ENCODE measurements at regions not wholly inside any gene's neighbourhood (a gene's known extent, or its start where the extent isn't known, plus 50 kb on each side); places are given as distances from the start of the nearest gene placed in this dataset.

DNA sequence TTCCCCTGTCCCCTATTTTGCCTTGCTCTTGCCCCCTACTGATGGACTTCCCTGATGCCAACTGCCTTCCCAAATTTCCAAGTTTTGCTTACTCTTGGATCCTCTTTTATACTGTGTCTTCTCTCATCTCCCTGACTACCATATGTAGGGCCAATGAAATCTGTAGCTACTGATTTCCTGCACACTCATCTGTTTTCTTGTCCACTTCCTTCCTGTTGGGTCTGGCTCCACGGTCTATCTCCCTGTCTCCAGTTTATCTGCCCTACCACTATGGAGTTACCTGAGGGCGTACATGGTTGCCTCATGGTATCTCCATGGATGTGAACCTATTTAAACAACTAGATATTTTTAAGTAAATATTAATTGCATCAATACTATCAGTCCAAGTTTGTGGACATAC, 140.3 kb upstream of the MCHR2 start:
- ATAC-seq (no peak), DNase-seq (no peak)
- no peaks in the 10 kb centered on the region for H3K4me1 ChIP-seq
- intact Hi-C loops (cut with DNase I): no loop called here
- TF ChIP-seq CTCF (IDR thresholded peaks at IDR 0.05): no peak
- H3K4me3 ChIP-seq: no peak overlapping the region
- no peaks in the 10 kb centered on the region for H3K36me3 ChIP-seq
- no peak overlapping the region for H3K27ac ChIP-seq
- peaks cover 7% of the 10 kb centered on the region for H3K9me3 ChIP-seq
- H3K27me3 ChIP-seq (ENCODE audit: low read depth): no peaks in the 10 kb centered on the region

- Histone ChIP-seq H3K4me1 (no peaks in the 10 kb centered on the region), H3K27me3 (ENCODE audit: low read depth) (no peaks in the 10 kb centered on the region), H3K27ac (no peak overlapping the region), H3K36me3 (no peaks in the 10 kb centered on the region), H3K4me3 (no peak overlapping the region), H3K9me3 (peaks cover 7% of the 10 kb centered on the region)
- intact Hi-C loops (cut with DNase I): no loop called here
- ATAC-seq (no peak), DNase-seq (no peak)
- TF ChIP-seq CTCF (IDR thresholded peaks at IDR 0.05): no peak
Observed at GRCh38 chr6:100132005-100132404, 138.0 kb upstream of the MCHR2 start.

- DNase-seq: no peak
- Histone ChIP-seq H3K27ac (no peak overlapping the region), H3K9me3 (peaks cover 7% of the 10 kb centered on the region), H3K4me3 (no peak overlapping the region), H3K27me3 (ENCODE audit: low read depth) (no peaks in the 10 kb centered on the region), H3K36me3 (no peaks in the 10 kb centered on the region), H3K4me1 (no peaks in the 10 kb centered on the region)
- TF ChIP-seq CTCF (IDR thresholded peaks at IDR 0.05): no peak
- intact Hi-C loops (cut with DNase I): no loop called here
- no peak for ATAC-seq
Observed at GRCh38 chr6:100130630-100131029, 136.6 kb upstream of the MCHR2 start.

- H3K27me3 ChIP-seq (ENCODE audit: low read depth): no peaks in the 10 kb centered on the region
- no peak for TF ChIP-seq CTCF (IDR thresholded peaks at IDR 0.05)
- peaks cover 5% of the 10 kb centered on the region for H3K9me3 ChIP-seq
- no peak for DNase-seq
- no peak overlapping the region for H3K27ac ChIP-seq
- H3K4me1 ChIP-seq: no peaks in the 10 kb centered on the region
- H3K4me3 ChIP-seq: no peak overlapping the region
- intact Hi-C loops (cut with DNase I): no loop called here
- H3K36me3 ChIP-seq: no peaks in the 10 kb centered on the region
- ATAC-seq: no peak
Observed at GRCh38 chr6:100126790-100127484, 132.9 kb upstream of the MCHR2 start.

DNA sequence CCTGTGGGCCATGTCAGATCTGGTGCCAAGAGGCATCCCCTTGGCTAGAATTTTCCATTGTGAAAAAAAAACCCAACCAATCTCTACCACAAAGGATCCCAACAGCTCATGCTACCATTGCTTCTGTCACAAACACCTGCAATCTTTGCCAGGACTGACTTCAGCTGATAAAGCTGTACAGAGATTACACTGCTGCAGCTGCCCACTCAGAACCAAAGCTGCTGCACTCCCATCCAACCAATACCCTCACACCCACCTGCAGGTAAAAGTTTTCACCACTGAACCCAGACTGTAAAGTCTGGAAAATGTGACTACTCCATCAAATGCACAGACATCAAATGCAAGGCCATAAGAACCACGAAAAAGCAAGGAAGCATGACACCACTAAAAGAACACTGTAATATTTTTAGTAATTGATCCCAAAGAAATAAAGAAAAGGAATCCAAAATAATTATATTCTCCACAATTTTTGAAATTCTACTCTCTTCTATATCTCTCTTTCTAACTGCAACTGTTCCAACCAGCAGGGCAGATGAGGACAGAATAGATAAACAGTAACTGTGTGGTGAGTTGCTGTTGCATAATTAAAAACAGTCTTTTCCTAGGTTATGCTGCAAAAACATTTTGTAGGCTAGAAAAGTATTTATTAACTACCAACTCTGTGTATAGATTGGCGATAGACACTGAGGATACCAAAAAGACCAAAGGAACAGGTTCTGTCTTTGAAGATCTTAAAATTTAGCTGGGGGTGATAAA, 128.0 kb upstream of the MCHR2 start:
- no peak for TF ChIP-seq CTCF (IDR thresholded peaks at IDR 0.05)
- Histone ChIP-seq H3K27ac (no peak overlapping the region), H3K9me3 (no peaks in the 10 kb centered on the region), H3K27me3 (ENCODE audit: low read depth) (no peaks in the 10 kb centered on the region), H3K4me3 (no peak overlapping the region), H3K4me1 (no peaks in the 10 kb centered on the region), H3K36me3 (no peaks in the 10 kb centered on the region)
- intact Hi-C loops (cut with DNase I): no loop called here
- ATAC-seq: no peak
- DNase-seq: no peak
